GM12878 (cell line): ENCODE measurements at regions not wholly inside any gene's neighbourhood (a gene's known extent, or its start where the extent isn't known, plus 50 kb on each side); places are given as distances from the start of the nearest gene placed in this dataset.
A peak's percentile ranks its signal among the peaks of the same experiment; 100 is the strongest.

Experiments used
- ATAC-seq: fragments of 200-7000 bp; cut with Tn5 transposase; 3 replicates; pipeline ENCODE4 v1.9.1; 2020; ENCODE audit warnings: mild to moderate bottlenecking, moderate library complexity
- BruUV-seq: library from RNA; stranded (reverse); fragments of 400-500 nt; replicated peaks from 2 replicates; lab custom pipeline; 2021; lab: Mats Ljungman, UMichigan
- CTCF ChIA-PET: fragments of 300-600 bp; sonication (Branson Sonifier 250); formaldehyde crosslinking; extraction: SDS; loops from one replicate; lab custom pipeline; 2021; ENCODE audit warnings: inconsistent platforms; lab: Yijun Ruan, JAX
- POLR2A ChIA-PET: fragments of 350-600 bp; formaldehyde crosslinking; extraction: SDS; loops from one replicate; lab custom pipeline; 2021; ENCODE audit warnings: inconsistent platforms; lab: Charles Lee
- RAD21 ChIA-PET: fragments of 300-600 bp; sonication (Branson Sonifier 250); formaldehyde crosslinking; loops from one replicate; lab custom pipeline; 2023; ENCODE audit warnings: antibody characterized with exemption; ENCODE audit not compliant: unreplicated experiment; lab: Charles Lee
- SMC1A ChIA-PET: fragments of 300-600 bp; sonication (Branson Sonifier 250); formaldehyde crosslinking; loops from one replicate; lab custom pipeline; 2023; ENCODE audit not compliant: unreplicated experiment, uncharacterized antibody; lab: Charles Lee
- DNase-seq: peaks from one replicate; pipeline ENCODE4 v3.0.0-alpha.2; 2011; ENCODE audit warnings: low read depth, low spot score
- FAIRE-seq: peaks from 3 replicates; lab custom pipeline; 2011; peaks lifted over from hg19 to GRCh38; lab: Jason Lieb, UNC
- H2AFZ ChIP-seq: 2 replicates; pipeline ENCODE4 v1.6.0; 2011; ENCODE audit warnings: low read depth, low read length, control low read depth; ENCODE audit not compliant: control insufficient read depth
- H3K27ac ChIP-seq: 2 replicates; pipeline ENCODE4 v1.5.1; 2011; ENCODE audit warnings: control low read depth; ENCODE audit not compliant: control insufficient read depth, insufficient read depth
- H3K27me3 ChIP-seq, 2 experiments: replicated peaks in 1 of 2; 2 replicates each; pipeline versions ENCODE4 v1.6.0 to v1.6.1; 2011; ENCODE audit warnings: low read length in 1 of 2; ENCODE audit not compliant: control insufficient read depth in 2 of 2, insufficient read depth in 2 of 2
- H3K36me3 ChIP-seq, 2 experiments: 2 replicates each; pipeline ENCODE4 v1.5.1; 2011; ENCODE audit warnings: low read length in 1 of 2; ENCODE audit not compliant: control insufficient read depth in 2 of 2, insufficient read depth in 2 of 2
- H3K4me1 ChIP-seq: 2 replicates; pipeline ENCODE4 v1.6.1; 2011; ENCODE audit warnings: mild to moderate bottlenecking, low read length, moderate library complexity, mixed read lengths; ENCODE audit not compliant: control insufficient read depth, insufficient read depth
- H3K4me2 ChIP-seq: 2 replicates; pipeline ENCODE4 v1.6.0; 2011; ENCODE audit warnings: control low read depth; ENCODE audit not compliant: control insufficient read depth, insufficient read depth
- H3K4me3 ChIP-seq: fragments of 200-600 bp; sonication (generic); 2 replicates; pipeline ENCODE4 v1.5.1; 2016
- H3K79me2 ChIP-seq: 2 replicates; pipeline ENCODE4 v1.6.0; 2011; ENCODE audit warnings: low read length; ENCODE audit not compliant: control insufficient read depth, insufficient read depth
- H3K9ac ChIP-seq: 2 replicates; pipeline ENCODE4 v1.8.0; 2011; ENCODE audit warnings: low read length, control low read depth, mixed read lengths; ENCODE audit not compliant: control insufficient read depth, insufficient read depth
- H3K9me3 ChIP-seq: replicated peaks from 3 replicates; pipeline ENCODE4 v1.5.1; 2011; ENCODE audit warnings: mild to moderate bottlenecking, low read length; ENCODE audit not compliant: control insufficient read depth, insufficient read depth
- H4K20me1 ChIP-seq: 2 replicates; pipeline ENCODE4 v1.6.0; 2011; ENCODE audit not compliant: control insufficient read depth, insufficient read depth
- ELK1 ChIP-seq: IDR thresholded peaks from 2 replicates; pipeline ENCODE4 v1.6.1; 2012; ENCODE audit warnings: low read depth, low read length, improper control_type of control experiment
- IRF3 ChIP-seq: fragments of 450-650 bp; IDR thresholded peaks from 2 replicates; pipeline ENCODE4 v1.6.1; 2014; ENCODE audit warnings: mild to moderate bottlenecking
- JUND ChIP-seq: IDR thresholded peaks from 2 replicates; pipeline ENCODE4 v1.6.1; 2012; ENCODE audit warnings: low read depth, mild to moderate bottlenecking, low read length, improper control_type of control experiment, moderate library complexity
- KAT2A ChIP-seq: conservative IDR thresholded peaks from 2 replicates; pipeline ENCODE4 v1.6.1; 2011; ENCODE audit warnings: low read depth, low read length; ENCODE audit not compliant: control insufficient read depth
- NR2C1 ChIP-seq: fragments of 450-650 bp; IDR thresholded peaks from 2 replicates; pipeline ENCODE4 v1.6.1; 2017; ENCODE audit warnings: antibody characterized with exemption, mild to moderate bottlenecking, moderate library complexity
- RAD51 ChIP-seq: fragments of 450-650 bp; IDR thresholded peaks from 2 replicates; pipeline ENCODE4 v1.6.1; 2016; ENCODE audit warnings: moderate library complexity, mild to moderate bottlenecking, inconsistent platforms
- WGBS: methylation state at CpG from one replicate; pipeline ENCODE4 v1.1.6; 2016; ENCODE audit warnings: low lambda C conversion rate; ENCODE audit not compliant: insufficient replicate concordance, insufficient coverage; ENCODE audit errors: missing lambda C conversion rate; 5-methylcytosine and 5-hydroxymethylcytosine counted together
- in situ Hi-C: fragments of 300-500 bp; cut with MboI; formaldehyde crosslinking; loops from 9 replicates; pipeline ENCODE4 v1.14.3; 2018; ENCODE audit warnings: mixed read lengths
- intact Hi-C: fragments of 100-400 bp; cut with micrococcal nuclease; formaldehyde crosslinking; loops from one replicate; pipeline ENCODE4 v1.14.2; 2022; ENCODE audit not compliant: unreplicated experiment
- TF ChIP-seq, protein P1 (sequence below): fragments of 450-650 bp; IDR thresholded peaks from 2 replicates; pipeline ENCODE4 v1.6.1; 2016; ENCODE audit warnings: mild to moderate bottlenecking
- TF ChIP-seq, protein P2 (sequence below): fragments of 450-650 bp; formaldehyde crosslinking; IDR thresholded peaks from 2 replicates; pipeline ENCODE4 v1.4.0; 2020; ENCODE audit warnings: mild to moderate bottlenecking, moderate library complexity
- TF ChIP-seq, protein P3 (sequence below): IDR thresholded peaks from 2 replicates; pipeline ENCODE4 v1.6.1; 2011; ENCODE audit warnings: borderline replicate concordance, low read depth, mild to moderate bottlenecking, moderate library complexity, mixed read lengths, low read length; ENCODE audit not compliant: insufficient read depth; ENCODE audit errors: extremely low read length

DNA sequence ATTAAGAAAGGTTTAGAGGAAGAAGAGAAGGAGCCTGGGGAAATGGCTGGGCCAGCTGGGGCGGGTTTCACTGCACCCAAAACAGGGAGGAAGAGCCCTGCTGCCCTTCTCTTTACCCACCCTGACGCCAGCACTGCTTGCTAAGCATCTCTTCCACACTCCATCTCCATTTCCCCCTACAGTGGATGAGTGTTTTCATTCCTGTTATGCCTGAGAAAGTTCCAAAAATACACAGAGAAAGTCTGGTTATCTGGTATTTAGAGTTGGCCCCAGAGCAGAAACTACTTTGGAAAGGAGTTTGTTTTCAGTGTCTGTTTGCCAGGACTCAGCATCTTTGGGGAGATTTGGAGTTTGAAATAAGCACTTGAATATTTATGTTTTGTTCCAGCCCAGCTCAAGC lies 451.0 kb downstream of the SLC4A3 start:
- WGBS = 0% methylated on average over 2 of the region's 2 CpGs
- no peaks in the 10 kb centered on the region for H3K36me3 ChIP-seq
- no peak for FAIRE-seq
- RAD21 ChIA-PET = no interaction called here
- no TSS peak for BruUV-seq
- CTCF ChIA-PET = no interaction called here
- POLR2A ChIA-PET = no interaction called here
- H3K9ac ChIP-seq = no peak overlapping the region
- no peak overlapping the region for H3K4me3 ChIP-seq
- no peak overlapping the region for H2AFZ ChIP-seq
- peaks cover 0 to 2% of the 10 kb centered on the region in 2 experiments; a peak in 1 of 4 replicates for H3K27me3 ChIP-seq
- no peak overlapping the region for H3K27ac ChIP-seq
- intact Hi-C loops = no loop called here
- H4K20me1 ChIP-seq = no peaks in the 10 kb centered on the region
- H3K79me2 ChIP-seq = no peaks in the 10 kb centered on the region
- no peaks in the 10 kb centered on the region for H3K4me1 ChIP-seq
- no peaks in the 10 kb centered on the region for H3K9me3 ChIP-seq
- SMC1A ChIA-PET = no interaction called here
- ATAC-seq = no peak
- H3K4me2 ChIP-seq = no peak overlapping the region
- in situ Hi-C loops = no loop called here
- no peak for TF ChIP-seq JUND
- TF ChIP-seq, all 136 proteins: peak for 0
- no peak for DNase-seq

GRCh38 chr2:220079595-220079994 lies 452.2 kb downstream of the SLC4A3 start:
- 0% methylated on average over 1 of the region's 1 CpG for WGBS
- in situ Hi-C loops (no loop called here), intact Hi-C loops (no loop called here)
- DNase-seq = no peak
- Histone ChIP-seq H2AFZ (no peak overlapping the region), H3K9me3 (no peaks in the 10 kb centered on the region), H4K20me1 (no peaks in the 10 kb centered on the region), H3K4me2 (no peak overlapping the region), H3K27me3 (peaks cover 0 to 2% of the 10 kb centered on the region in 2 experiments; a peak in 1 of 4 replicates), H3K9ac (no peak overlapping the region), H3K4me1 (no peaks in the 10 kb centered on the region), H3K79me2 (no peaks in the 10 kb centered on the region), H3K36me3 (no peaks in the 10 kb centered on the region), H3K27ac (no peak overlapping the region), H3K4me3 (no peak overlapping the region)
- ChIA-PET RAD21 (no interaction called here), SMC1A (no interaction called here), POLR2A (no interaction called here), CTCF (no interaction called here)
- no TSS peak for BruUV-seq
- TF ChIP-seq RAD51 (peak; percentile 37; the same call in 1 of the 2 replicates), ELK1 (no peak), KAT2A (no peak), NR2C1 (no peak), IRF3 (no peak)
- TF ChIP-seq, protein P1, sequence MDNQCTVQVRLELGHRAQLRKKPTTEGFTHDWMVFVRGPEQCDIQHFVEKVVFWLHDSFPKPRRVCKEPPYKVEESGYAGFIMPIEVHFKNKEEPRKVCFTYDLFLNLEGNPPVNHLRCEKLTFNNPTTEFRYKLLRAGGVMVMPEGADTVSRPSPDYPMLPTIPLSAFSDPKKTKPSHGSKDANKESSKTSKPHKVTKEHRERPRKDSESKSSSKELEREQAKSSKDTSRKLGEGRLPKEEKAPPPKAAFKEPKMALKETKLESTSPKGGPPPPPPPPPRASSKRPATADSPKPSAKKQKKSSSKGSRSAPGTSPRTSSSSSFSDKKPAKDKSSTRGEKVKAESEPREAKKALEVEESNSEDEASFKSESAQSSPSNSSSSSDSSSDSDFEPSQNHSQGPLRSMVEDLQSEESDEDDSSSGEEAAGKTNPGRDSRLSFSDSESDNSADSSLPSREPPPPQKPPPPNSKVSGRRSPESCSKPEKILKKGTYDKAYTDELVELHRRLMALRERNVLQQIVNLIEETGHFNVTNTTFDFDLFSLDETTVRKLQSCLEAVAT = no peak
- TF ChIP-seq, protein P2, sequence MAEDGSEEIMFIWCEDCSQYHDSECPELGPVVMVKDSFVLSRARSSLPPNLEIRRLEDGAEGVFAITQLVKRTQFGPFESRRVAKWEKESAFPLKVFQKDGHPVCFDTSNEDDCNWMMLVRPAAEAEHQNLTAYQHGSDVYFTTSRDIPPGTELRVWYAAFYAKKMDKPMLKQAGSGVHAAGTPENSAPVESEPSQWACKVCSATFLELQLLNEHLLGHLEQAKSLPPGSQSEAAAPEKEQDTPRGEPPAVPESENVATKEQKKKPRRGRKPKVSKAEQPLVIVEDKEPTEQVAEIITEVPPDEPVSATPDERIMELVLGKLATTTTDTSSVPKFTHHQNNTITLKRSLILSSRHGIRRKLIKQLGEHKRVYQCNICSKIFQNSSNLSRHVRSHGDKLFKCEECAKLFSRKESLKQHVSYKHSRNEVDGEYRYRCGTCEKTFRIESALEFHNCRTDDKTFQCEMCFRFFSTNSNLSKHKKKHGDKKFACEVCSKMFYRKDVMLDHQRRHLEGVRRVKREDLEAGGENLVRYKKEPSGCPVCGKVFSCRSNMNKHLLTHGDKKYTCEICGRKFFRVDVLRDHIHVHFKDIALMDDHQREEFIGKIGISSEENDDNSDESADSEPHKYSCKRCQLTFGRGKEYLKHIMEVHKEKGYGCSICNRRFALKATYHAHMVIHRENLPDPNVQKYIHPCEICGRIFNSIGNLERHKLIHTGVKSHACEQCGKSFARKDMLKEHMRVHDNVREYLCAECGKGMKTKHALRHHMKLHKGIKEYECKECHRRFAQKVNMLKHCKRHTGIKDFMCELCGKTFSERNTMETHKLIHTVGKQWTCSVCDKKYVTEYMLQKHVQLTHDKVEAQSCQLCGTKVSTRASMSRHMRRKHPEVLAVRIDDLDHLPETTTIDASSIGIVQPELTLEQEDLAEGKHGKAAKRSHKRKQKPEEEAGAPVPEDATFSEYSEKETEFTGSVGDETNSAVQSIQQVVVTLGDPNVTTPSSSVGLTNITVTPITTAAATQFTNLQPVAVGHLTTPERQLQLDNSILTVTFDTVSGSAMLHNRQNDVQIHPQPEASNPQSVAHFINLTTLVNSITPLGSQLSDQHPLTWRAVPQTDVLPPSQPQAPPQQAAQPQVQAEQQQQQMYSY = no peak
- TF ChIP-seq, protein P3, sequence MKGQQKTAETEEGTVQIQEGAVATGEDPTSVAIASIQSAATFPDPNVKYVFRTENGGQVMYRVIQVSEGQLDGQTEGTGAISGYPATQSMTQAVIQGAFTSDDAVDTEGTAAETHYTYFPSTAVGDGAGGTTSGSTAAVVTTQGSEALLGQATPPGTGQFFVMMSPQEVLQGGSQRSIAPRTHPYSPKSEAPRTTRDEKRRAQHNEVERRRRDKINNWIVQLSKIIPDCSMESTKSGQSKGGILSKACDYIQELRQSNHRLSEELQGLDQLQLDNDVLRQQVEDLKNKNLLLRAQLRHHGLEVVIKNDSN = no peak
- no peak for ATAC-seq
- no peak for FAIRE-seq
